SK-N-SH (cell line): ENCODE measurements at regions not wholly inside any gene's neighbourhood (a gene's known extent, or its start where the extent isn't known, plus 50 kb on each side); places are given as distances from the start of the nearest gene placed in this dataset.

Experiments used
- CTCF ChIA-PET: fragments of 300-600, 350-600 bp; formaldehyde crosslinking; extraction: SDS; loops from one replicate; lab custom pipeline; 2021; lab: Yijun Ruan, JAX
- POLR2A ChIA-PET: fragments of 350-600 bp; sonication (Branson Sonifier 250); formaldehyde crosslinking; extraction: SDS; loops from one replicate; lab custom pipeline; 2020; ENCODE audit warnings: antibody characterized with exemption, inconsistent platforms; lab: Yijun Ruan, JAX
- DNase-seq: peaks from one replicate; pipeline ENCODE4 v3.0.0; 2012
- H2AFZ ChIP-seq: fragments of 200-600 bp; sonication (generic); 2 replicates; pipeline ENCODE4 v1.8.1; 2016; ENCODE audit warnings: antibody characterized with exemption, mild to moderate bottlenecking, low read depth
- H3F3A ChIP-seq: fragments of 200-600 bp; sonication (generic); replicated peaks from 2 replicates; pipeline ENCODE3; 2016; ENCODE audit warnings: antibody characterized with exemption, mild to moderate bottlenecking; ENCODE audit not compliant: insufficient read depth
- H3K27ac ChIP-seq, 2 experiments: fragments of 200-500 bp in 1 of 2; fragments of 200-600 bp in 1 of 2; sonication (Bioruptor generic) in 1 of 2; sonication (generic), shearing (Covaris generic) in 1 of 2; 2 replicates each; pipeline versions ENCODE4 v1.5.1 to v1.6.1; 2014 to 2016; ENCODE audit warnings: low read depth in 2 of 2, inconsistent platforms in 1 of 2, low read length in 1 of 2, mild to moderate bottlenecking in 1 of 2, mixed read lengths in 1 of 2
- H3K27me3 ChIP-seq: fragments of 200-600 bp; sonication (generic), shearing (Covaris generic); 2 replicates; pipeline ENCODE4 v1.6.1; 2016; ENCODE audit warnings: mixed run types; ENCODE audit not compliant: insufficient read depth
- H3K36me3 ChIP-seq, 2 experiments: fragments of 200-500 bp in 1 of 2; fragments of 200-600 bp in 1 of 2; sonication (Bioruptor generic) in 1 of 2; sonication (generic) in 1 of 2; replicated peaks in 1 of 2; 2 replicates each; pipeline versions ENCODE3 to v1.5.1; 2014 to 2016; ENCODE audit warnings: low read length in 1 of 2, mild to moderate bottlenecking in 1 of 2; ENCODE audit not compliant: insufficient read depth in 2 of 2, control insufficient read depth in 1 of 2
- H3K4me1 ChIP-seq, 2 experiments: fragments of 200-500 bp in 1 of 2; fragments of 200-600 bp in 1 of 2; sonication (Bioruptor generic) in 1 of 2; sonication (generic), shearing (Covaris generic) in 1 of 2; 2 replicates each; pipeline versions ENCODE4 v1.5.1 to v1.6.1; 2014 to 2016; ENCODE audit warnings: low read depth in 1 of 2, low read length in 1 of 2, mixed run types in 1 of 2; ENCODE audit not compliant: insufficient read depth in 2 of 2, control insufficient read depth in 1 of 2
- H3K4me2 ChIP-seq: fragments of 200-600 bp; sonication (generic), shearing (Covaris generic); 2 replicates; pipeline ENCODE4 v1.6.1; 2017; ENCODE audit warnings: mixed run types
- H3K4me3 ChIP-seq, 2 experiments: fragments of 200-500 bp in 1 of 2; fragments of 200-600 bp in 1 of 2; sonication (Bioruptor generic) in 1 of 2; sonication (generic), shearing (Covaris generic) in 1 of 2; 2 replicates each; pipeline versions ENCODE4 v1.5.1 to v1.8.1; 2014 to 2016; ENCODE audit warnings: low read depth in 2 of 2, inconsistent platforms in 1 of 2, low read length in 1 of 2, mild to moderate bottlenecking in 1 of 2, mixed read lengths in 1 of 2, moderate library complexity in 1 of 2
- H3K79me2 ChIP-seq: fragments of 200-600 bp; sonication (generic); 2 replicates; pipeline ENCODE4 v1.8.1; 2017; ENCODE audit warnings: mild to moderate bottlenecking; ENCODE audit not compliant: insufficient read depth
- H3K9ac ChIP-seq: fragments of 200-600 bp; sonication (generic); 2 replicates; pipeline ENCODE4 v1.6.1; 2017; ENCODE audit warnings: mixed run types
- H3K9me2 ChIP-seq: fragments of 200-600 bp; sonication (generic); 2 replicates; pipeline ENCODE4 v1.6.1; 2017; ENCODE audit warnings: mixed run types
- H3K9me3 ChIP-seq: fragments of 200-600 bp; sonication (generic); 2 replicates; pipeline ENCODE4 v1.6.1; 2017; ENCODE audit warnings: mixed run types, mild to moderate bottlenecking, moderate library complexity
- H4K20me1 ChIP-seq: fragments of 200-600 bp; sonication (generic); 2 replicates; pipeline ENCODE4 v1.6.1; 2017; ENCODE audit warnings: mild to moderate bottlenecking, mixed run types; ENCODE audit not compliant: insufficient read depth
- ELF1 ChIP-seq: IDR thresholded peaks from 2 replicates; pipeline ENCODE4 v1.4.0; 2012
- EP300 ChIP-seq, 2 experiments: IDR thresholded peaks; 2 replicates each; pipeline versions ENCODE4 v1.4.0 to v1.6.1; 2012; ENCODE audit warnings: borderline replicate concordance in 1 of 2, low read depth in 1 of 2, low read length in 1 of 2
- EZH2phosphoT487 ChIP-seq: fragments of 200-600 bp; sonication (generic); IDR thresholded peaks from 2 replicates; pipeline ENCODE4 v1.6.1; 2017; ENCODE audit warnings: low read depth, mixed run types, mild to moderate bottlenecking, antibody characterized with exemption, moderate library complexity, borderline replicate concordance
- FOXJ3 ChIP-seq: sonication (generic); formaldehyde crosslinking; IDR thresholded peaks from 2 replicates; pipeline ENCODE4 v1.5.1; 2020; ENCODE audit warnings: mild to moderate bottlenecking, missing genetic modification reagents
- MXI1 ChIP-seq: IDR thresholded peaks from 2 replicates; pipeline ENCODE4 v1.6.1; 2012; ENCODE audit warnings: mild to moderate bottlenecking, low read depth, low read length, improper control_type of control experiment
- POLR2AphosphoS5 ChIP-seq: IDR thresholded peaks from 2 replicates; pipeline ENCODE4 v1.6.1; 2012; ENCODE audit warnings: low read depth, low read length
- RXRA ChIP-seq: IDR thresholded peaks from 2 replicates; pipeline ENCODE4 v1.4.0; 2012; ENCODE audit warnings: low read depth, mild to moderate bottlenecking, borderline replicate concordance
- SIN3A ChIP-seq: IDR thresholded peaks from 2 replicates; pipeline ENCODE4 v1.6.1; 2012; ENCODE audit warnings: low read depth, mild to moderate bottlenecking, low read length, moderate library complexity, borderline replicate concordance
- SMC3 ChIP-seq: IDR thresholded peaks from 2 replicates; pipeline ENCODE4 v1.6.1; 2012; ENCODE audit warnings: low read depth, low read length, improper control_type of control experiment
- TAF1 ChIP-seq: IDR thresholded peaks from 2 replicates; pipeline ENCODE4 v1.6.1; 2012; ENCODE audit warnings: low read depth, mild to moderate bottlenecking, low read length, moderate library complexity, borderline replicate concordance
- TCF12 ChIP-seq: IDR thresholded peaks from 2 replicates; pipeline ENCODE4 v1.4.0; 2012
- WGBS: methylation state at CpG from one replicate; pipeline ENCODE4 v1.1.6; 2017; ENCODE audit warnings: low lambda C conversion rate; 5-methylcytosine and 5-hydroxymethylcytosine counted together
- TF ChIP-seq, protein P1 (sequence below): IDR thresholded peaks from 2 replicates; pipeline ENCODE4 v1.6.1; 2012; ENCODE audit warnings: mild to moderate bottlenecking, low read depth, low read length, moderate library complexity
- TF ChIP-seq, protein P2 (sequence below): IDR thresholded peaks from 2 replicates; pipeline ENCODE4; 2012
- TF ChIP-seq, protein P3 (sequence below): IDR thresholded peaks from 2 replicates; pipeline ENCODE4 v1.4.0; 2012; ENCODE audit warnings: low read depth, borderline replicate concordance
- TF ChIP-seq, protein P4 (sequence below): IDR thresholded peaks from 2 replicates; pipeline ENCODE4 v1.4.0; 2012; ENCODE audit warnings: low read depth, borderline replicate concordance

DNA sequence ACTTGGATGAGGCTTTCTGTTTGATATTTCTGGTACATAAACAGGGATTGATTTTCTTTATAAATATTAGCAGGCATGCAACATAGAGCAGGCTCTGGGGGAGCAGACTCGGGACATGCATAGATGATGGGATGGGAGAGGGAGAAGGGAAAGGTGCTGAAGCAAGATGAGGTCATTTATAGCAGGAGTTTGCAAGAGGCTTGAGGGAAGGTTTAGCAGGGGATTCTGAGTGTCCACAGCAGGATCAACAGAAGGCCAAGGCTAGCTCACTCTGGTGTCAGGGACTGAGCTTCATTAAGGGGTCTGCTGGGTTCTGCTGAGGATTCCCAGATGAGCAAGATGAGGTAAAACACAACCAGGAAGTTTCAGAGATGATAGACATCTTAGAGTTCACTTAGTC, 309.1 kb upstream of the CELF4 start:
- ChIA-PET CTCF (no interaction called here), POLR2A (no interaction called here)
- no peak for DNase-seq
- H3K79me2 ChIP-seq: no peaks in the 10 kb centered on the region
- no peaks in the 10 kb centered on the region for H3K36me3 ChIP-seq
- no peaks in the 10 kb centered on the region for H3K27me3 ChIP-seq
- H3K9me2 ChIP-seq: no peaks in the 10 kb centered on the region
- no peaks in the 10 kb centered on the region for H3F3A ChIP-seq
- H3K4me3 ChIP-seq: no peak overlapping the region
- H4K20me1 ChIP-seq: no peaks in the 10 kb centered on the region
- no peak overlapping the region for H2AFZ ChIP-seq
- 9% methylated on average over 1 of the region's 1 CpG for WGBS
- TF ChIP-seq SIN3A: no peak
- TF ChIP-seq, protein P1, sequence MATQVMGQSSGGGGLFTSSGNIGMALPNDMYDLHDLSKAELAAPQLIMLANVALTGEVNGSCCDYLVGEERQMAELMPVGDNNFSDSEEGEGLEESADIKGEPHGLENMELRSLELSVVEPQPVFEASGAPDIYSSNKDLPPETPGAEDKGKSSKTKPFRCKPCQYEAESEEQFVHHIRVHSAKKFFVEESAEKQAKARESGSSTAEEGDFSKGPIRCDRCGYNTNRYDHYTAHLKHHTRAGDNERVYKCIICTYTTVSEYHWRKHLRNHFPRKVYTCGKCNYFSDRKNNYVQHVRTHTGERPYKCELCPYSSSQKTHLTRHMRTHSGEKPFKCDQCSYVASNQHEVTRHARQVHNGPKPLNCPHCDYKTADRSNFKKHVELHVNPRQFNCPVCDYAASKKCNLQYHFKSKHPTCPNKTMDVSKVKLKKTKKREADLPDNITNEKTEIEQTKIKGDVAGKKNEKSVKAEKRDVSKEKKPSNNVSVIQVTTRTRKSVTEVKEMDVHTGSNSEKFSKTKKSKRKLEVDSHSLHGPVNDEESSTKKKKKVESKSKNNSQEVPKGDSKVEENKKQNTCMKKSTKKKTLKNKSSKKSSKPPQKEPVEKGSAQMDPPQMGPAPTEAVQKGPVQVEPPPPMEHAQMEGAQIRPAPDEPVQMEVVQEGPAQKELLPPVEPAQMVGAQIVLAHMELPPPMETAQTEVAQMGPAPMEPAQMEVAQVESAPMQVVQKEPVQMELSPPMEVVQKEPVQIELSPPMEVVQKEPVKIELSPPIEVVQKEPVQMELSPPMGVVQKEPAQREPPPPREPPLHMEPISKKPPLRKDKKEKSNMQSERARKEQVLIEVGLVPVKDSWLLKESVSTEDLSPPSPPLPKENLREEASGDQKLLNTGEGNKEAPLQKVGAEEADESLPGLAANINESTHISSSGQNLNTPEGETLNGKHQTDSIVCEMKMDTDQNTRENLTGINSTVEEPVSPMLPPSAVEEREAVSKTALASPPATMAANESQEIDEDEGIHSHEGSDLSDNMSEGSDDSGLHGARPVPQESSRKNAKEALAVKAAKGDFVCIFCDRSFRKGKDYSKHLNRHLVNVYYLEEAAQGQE: no peak
- no peaks in the 10 kb centered on the region; a peak in 1 of 4 replicates for H3K4me1 ChIP-seq
- no peak overlapping the region for H3K27ac ChIP-seq
- H3K9me3 ChIP-seq: no peaks in the 10 kb centered on the region
- no peak overlapping the region for H3K9ac ChIP-seq
- H3K4me2 ChIP-seq: no peak overlapping the region

DNA sequence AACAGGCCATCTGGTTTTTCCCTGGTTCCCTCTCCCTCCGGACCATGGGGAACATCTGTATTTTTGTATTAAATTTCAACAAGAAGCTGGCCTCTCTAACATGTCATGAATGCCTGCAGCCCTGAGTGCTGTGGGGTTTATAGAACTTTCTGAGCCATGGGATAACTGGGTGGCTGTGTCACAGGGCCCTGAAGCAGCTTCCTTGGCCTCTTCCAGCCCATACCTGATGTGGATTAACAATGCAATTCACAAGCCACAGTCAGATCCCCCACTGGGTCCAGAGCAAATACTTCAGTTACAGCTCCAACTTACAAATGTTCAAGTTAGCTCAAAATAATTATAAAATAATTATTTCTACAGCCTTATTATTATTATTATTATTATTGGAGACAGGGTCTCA, 307.8 kb upstream of the CELF4 start:
- Histone ChIP-seq H3K4me3 (no peak overlapping the region), H4K20me1 (no peaks in the 10 kb centered on the region), H3K9me2 (no peaks in the 10 kb centered on the region), H3K4me2 (no peak overlapping the region), H3K9ac (no peak overlapping the region), H3K27me3 (no peaks in the 10 kb centered on the region), H3K36me3 (no peaks in the 10 kb centered on the region), H3K79me2 (no peaks in the 10 kb centered on the region), H3K9me3 (no peaks in the 10 kb centered on the region), H3F3A (no peaks in the 10 kb centered on the region), H3K27ac (no peak overlapping the region), H3K4me1 (no peaks in the 10 kb centered on the region; a peak in 1 of 4 replicates), H2AFZ (no peak overlapping the region)
- ChIA-PET POLR2A (no interaction called here), CTCF (interaction anchor here (1.3 kb wide), 1 partner anchor 18 kb away, joined by 4 read pairs; no protein-coding TSS in a partner anchor)
- 0% methylated on average over 1 of the region's 1 CpG for WGBS
- TF ChIP-seq, protein P2, sequence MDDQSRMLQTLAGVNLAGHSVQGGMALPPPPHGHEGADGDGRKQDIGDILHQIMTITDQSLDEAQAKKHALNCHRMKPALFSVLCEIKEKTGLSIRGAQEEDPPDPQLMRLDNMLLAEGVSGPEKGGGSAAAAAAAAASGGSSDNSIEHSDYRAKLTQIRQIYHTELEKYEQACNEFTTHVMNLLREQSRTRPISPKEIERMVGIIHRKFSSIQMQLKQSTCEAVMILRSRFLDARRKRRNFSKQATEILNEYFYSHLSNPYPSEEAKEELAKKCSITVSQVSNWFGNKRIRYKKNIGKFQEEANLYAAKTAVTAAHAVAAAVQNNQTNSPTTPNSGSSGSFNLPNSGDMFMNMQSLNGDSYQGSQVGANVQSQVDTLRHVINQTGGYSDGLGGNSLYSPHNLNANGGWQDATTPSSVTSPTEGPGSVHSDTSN: no peak
- TF ChIP-seq SMC3: no peak
- TF ChIP-seq ELF1: no peak
- no peak for DNase-seq

DNA sequence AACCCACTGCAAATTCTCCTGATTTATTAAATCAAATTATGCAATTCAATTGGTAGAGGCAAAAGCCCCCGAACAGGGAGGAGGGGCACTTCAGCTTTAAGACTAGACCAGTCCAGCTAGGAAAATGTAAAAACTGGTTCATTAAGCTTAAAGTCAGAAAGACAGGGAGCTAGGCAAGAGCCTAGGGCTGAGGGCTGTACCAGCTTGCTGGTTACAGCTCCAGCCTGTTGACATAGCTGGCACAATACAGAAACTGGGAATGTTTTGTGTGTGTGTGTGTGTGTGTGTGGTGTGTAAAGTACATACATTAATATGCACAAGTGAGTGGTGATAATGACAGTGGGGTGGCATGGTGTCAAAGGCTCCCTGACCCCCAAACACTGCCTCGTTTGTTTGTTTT, 307.0 kb upstream of the CELF4 start:
- H4K20me1 ChIP-seq: no peaks in the 10 kb centered on the region
- H3K9ac ChIP-seq: no peak overlapping the region
- POLR2A ChIA-PET: no interaction called here
- H3K27me3 ChIP-seq: no peaks in the 10 kb centered on the region
- no peaks in the 10 kb centered on the region for H3K9me2 ChIP-seq
- CTCF ChIA-PET: interaction anchor here (1.3 kb wide), 1 partner anchor 19 kb away, joined by 4 read pairs; no protein-coding TSS in a partner anchor
- TF ChIP-seq MXI1 (no peak), TCF12 (no peak), EP300 (IDR thresholded peaks at IDR 0.05; ENCODE audit: borderline replicate concordance in 1 of 2, low read depth in 1 of 2, low read length in 1 of 2) (no peak), TAF1 (no peak), RXRA (no peak), FOXJ3 (CRISPR knock-in tag) (no peak), POLR2AphosphoS5 (no peak), EZH2phosphoT487 (no peak)
- TF ChIP-seq, protein P3, sequence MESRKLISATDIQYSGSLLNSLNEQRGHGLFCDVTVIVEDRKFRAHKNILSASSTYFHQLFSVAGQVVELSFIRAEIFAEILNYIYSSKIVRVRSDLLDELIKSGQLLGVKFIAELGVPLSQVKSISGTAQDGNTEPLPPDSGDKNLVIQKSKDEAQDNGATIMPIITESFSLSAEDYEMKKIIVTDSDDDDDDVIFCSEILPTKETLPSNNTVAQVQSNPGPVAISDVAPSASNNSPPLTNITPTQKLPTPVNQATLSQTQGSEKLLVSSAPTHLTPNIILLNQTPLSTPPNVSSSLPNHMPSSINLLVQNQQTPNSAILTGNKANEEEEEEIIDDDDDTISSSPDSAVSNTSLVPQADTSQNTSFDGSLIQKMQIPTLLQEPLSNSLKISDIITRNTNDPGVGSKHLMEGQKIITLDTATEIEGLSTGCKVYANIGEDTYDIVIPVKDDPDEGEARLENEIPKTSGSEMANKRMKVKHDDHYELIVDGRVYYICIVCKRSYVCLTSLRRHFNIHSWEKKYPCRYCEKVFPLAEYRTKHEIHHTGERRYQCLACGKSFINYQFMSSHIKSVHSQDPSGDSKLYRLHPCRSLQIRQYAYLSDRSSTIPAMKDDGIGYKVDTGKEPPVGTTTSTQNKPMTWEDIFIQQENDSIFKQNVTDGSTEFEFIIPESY: no peak
- TF ChIP-seq, protein P4, sequence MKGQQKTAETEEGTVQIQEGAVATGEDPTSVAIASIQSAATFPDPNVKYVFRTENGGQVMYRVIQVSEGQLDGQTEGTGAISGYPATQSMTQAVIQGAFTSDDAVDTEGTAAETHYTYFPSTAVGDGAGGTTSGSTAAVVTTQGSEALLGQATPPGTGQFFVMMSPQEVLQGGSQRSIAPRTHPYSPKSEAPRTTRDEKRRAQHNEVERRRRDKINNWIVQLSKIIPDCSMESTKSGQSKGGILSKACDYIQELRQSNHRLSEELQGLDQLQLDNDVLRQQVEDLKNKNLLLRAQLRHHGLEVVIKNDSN: no peak
- no peaks in the 10 kb centered on the region for H3K9me3 ChIP-seq
- no peak overlapping the region for H3K4me2 ChIP-seq
- no peak overlapping the region for H3K4me3 ChIP-seq
- no peaks in the 10 kb centered on the region for H3F3A ChIP-seq
- no peak overlapping the region for H2AFZ ChIP-seq
- DNase-seq: no peak
- H3K36me3 ChIP-seq: no peaks in the 10 kb centered on the region
- no peak overlapping the region for H3K27ac ChIP-seq
- no peaks in the 10 kb centered on the region; a peak in 1 of 4 replicates for H3K4me1 ChIP-seq
- H3K79me2 ChIP-seq: no peaks in the 10 kb centered on the region
- WGBS: 12% methylated on average over 2 of the region's 2 CpGs
